ENCODE measurements at regions not wholly inside any gene's neighbourhood (a gene's known extent, or its start where the extent isn't known, plus 50 kb on each side); places are given as distances from the start of the nearest gene placed in this dataset.

GRCh38 chr4:42781315-42781714 lies 111.2 kb upstream of the GRXCR1 start:
- Histone ChIP-seq H3K9ac (ENCODE audit: low read depth, low read length, poor library complexity) (no peak overlapping the region), H2BK15ac (ENCODE audit: low read length) (no peak overlapping the region), H3K14ac (ENCODE audit: low read length) (no peak overlapping the region), H3K4me1 (ENCODE audit: control insufficient read depth in 2 of 2, insufficient read depth in 1 of 2, low read depth in 1 of 2, low read length in 2 of 2) (peaks cover 0 to 2% of the 10 kb centered on the region in 2 donors), H2AFZ (ENCODE audit: low read length) (no peak overlapping the region), H3K4me3 (ENCODE audit: low read length in 2 of 2) (no peak overlapping the region), H3K79me1 (ENCODE audit: low read depth, low read length) (no peaks in the 10 kb centered on the region), H3K36me3 (replicated peaks in 1 of 2; ENCODE audit: control insufficient read depth in 2 of 2, insufficient read depth in 2 of 2, low read length in 2 of 2) (no peaks in the 10 kb centered on the region), H2AK5ac (ENCODE audit: low read depth, low read length) (no peak overlapping the region), H3K27me3 (ENCODE audit: control insufficient read depth in 3 of 3, insufficient read depth in 3 of 3, low read depth in 1 of 3, low read length in 3 of 3) (no peaks in the 10 kb centered on the region), H3K23ac (ENCODE audit: low read depth, low read length, poor library complexity) (no peak overlapping the region), H3K18ac (ENCODE audit: low read length) (no peak overlapping the region), H3K4ac (ENCODE audit: low read length) (no peak overlapping the region), H2BK5ac (ENCODE audit: low read length) (no peak overlapping the region), H2BK12ac (ENCODE audit: low read length) (no peak overlapping the region), H4K8ac (ENCODE audit: low read depth, low read length) (no peak overlapping the region), H3K9me3 (replicated peaks in 1 of 2; ENCODE audit: control insufficient read depth in 2 of 2, insufficient read depth in 1 of 2, low read depth in 1 of 2, low read length in 2 of 2) (peaks cover 0 to 1% of the 10 kb centered on the region in 2 donors), H2BK120ac (ENCODE audit: low read depth, low read length) (no peak overlapping the region), H3K27ac (replicated peaks; ENCODE audit: low read length) (no peak overlapping the region), H4K91ac (ENCODE audit: low read depth, low read length, poor library complexity) (no peak overlapping the region), H3K4me2 (ENCODE audit: insufficient read depth, low read length, poor library complexity, severe bottlenecking) (no peak overlapping the region)
- DNase-seq (ENCODE audit: low spot score) = no peak
- no CpG with 5 or more reads among the region's 2 CpGs for WGBS, 2 donors (ENCODE audit: extremely low coverage in 2 of 2, insufficient read length in 2 of 2, insufficient replicate concordance in 1 of 2)

- no peak overlapping the region for H2BK5ac ChIP-seq (ENCODE audit: low read length)
- no peaks in the 10 kb centered on the region for H3K36me3 ChIP-seq (replicated peaks in 1 of 2; ENCODE audit: control insufficient read depth in 2 of 2, insufficient read depth in 2 of 2, low read length in 2 of 2)
- H4K8ac ChIP-seq (ENCODE audit: low read depth, low read length) = no peak overlapping the region
- no peak for DNase-seq (ENCODE audit: low spot score)
- no peak overlapping the region for H3K9ac ChIP-seq (ENCODE audit: low read depth, low read length, poor library complexity)
- H2AFZ ChIP-seq (ENCODE audit: low read length) = no peak overlapping the region
- no peak overlapping the region for H2BK120ac ChIP-seq (ENCODE audit: low read depth, low read length)
- WGBS, 2 donors (ENCODE audit: extremely low coverage in 2 of 2, insufficient read length in 2 of 2, insufficient replicate concordance in 1 of 2) = no CpG with 5 or more reads among the region's 6 CpGs
- H3K79me1 ChIP-seq (ENCODE audit: low read depth, low read length) = no peaks in the 10 kb centered on the region
- H3K23ac ChIP-seq (ENCODE audit: low read depth, low read length, poor library complexity) = no peak overlapping the region
- H4K91ac ChIP-seq (ENCODE audit: low read depth, low read length, poor library complexity) = no peak overlapping the region
- H3K27me3 ChIP-seq (ENCODE audit: control insufficient read depth in 3 of 3, insufficient read depth in 3 of 3, low read depth in 1 of 3, low read length in 3 of 3) = no peaks in the 10 kb centered on the region
- no peaks in the 10 kb centered on the region for H3K9me3 ChIP-seq (replicated peaks in 1 of 2; ENCODE audit: control insufficient read depth in 2 of 2, insufficient read depth in 1 of 2, low read depth in 1 of 2, low read length in 2 of 2)
- no peak overlapping the region for H2BK12ac ChIP-seq (ENCODE audit: low read length)
- H2AK5ac ChIP-seq (ENCODE audit: low read depth, low read length) = no peak overlapping the region
- H3K4me3 ChIP-seq (ENCODE audit: low read length in 2 of 2) = no peak overlapping the region
- H3K18ac ChIP-seq (ENCODE audit: low read length) = no peak overlapping the region
- no peak overlapping the region for H3K14ac ChIP-seq (ENCODE audit: low read length)
- no peak overlapping the region for H3K27ac ChIP-seq (replicated peaks; ENCODE audit: low read length)
- H2BK15ac ChIP-seq (ENCODE audit: low read length) = no peak overlapping the region
- H3K4me2 ChIP-seq (ENCODE audit: insufficient read depth, low read length, poor library complexity, severe bottlenecking) = no peak overlapping the region
- no peaks in the 10 kb centered on the region for H3K4me1 ChIP-seq (ENCODE audit: control insufficient read depth in 2 of 2, insufficient read depth in 1 of 2, low read depth in 1 of 2, low read length in 2 of 2)
- H3K4ac ChIP-seq (ENCODE audit: low read length) = no peak overlapping the region
These were observed 114.2 kb upstream of the GRXCR1 start for GRCh38 chr4:42778349-42778748.

- no peak for DNase-seq (ENCODE audit: low spot score)
- WGBS, 2 donors (ENCODE audit: extremely low coverage in 2 of 2, insufficient read length in 2 of 2, insufficient replicate concordance in 1 of 2) = no CpG with 5 or more reads among the region's 4 CpGs
- no peaks in the 10 kb centered on the region for H3K9me3 ChIP-seq (replicated peaks in 1 of 2; ENCODE audit: control insufficient read depth in 2 of 2, insufficient read depth in 1 of 2, low read depth in 1 of 2, low read length in 2 of 2)
- no peaks in the 10 kb centered on the region for H3K27me3 ChIP-seq (ENCODE audit: control insufficient read depth in 3 of 3, insufficient read depth in 3 of 3, low read depth in 1 of 3, low read length in 3 of 3)
- no peak overlapping the region for H2AFZ ChIP-seq (ENCODE audit: low read length)
- no peak overlapping the region for H4K8ac ChIP-seq (ENCODE audit: low read depth, low read length)
- no peak overlapping the region for H2BK12ac ChIP-seq (ENCODE audit: low read length)
- no peak overlapping the region for H2BK120ac ChIP-seq (ENCODE audit: low read depth, low read length)
- H3K4me2 ChIP-seq (ENCODE audit: insufficient read depth, low read length, poor library complexity, severe bottlenecking) = no peak overlapping the region
- no peak overlapping the region for H3K4ac ChIP-seq (ENCODE audit: low read length)
- no peak overlapping the region for H3K14ac ChIP-seq (ENCODE audit: low read length)
- no peaks in the 10 kb centered on the region for H3K36me3 ChIP-seq (replicated peaks in 1 of 2; ENCODE audit: control insufficient read depth in 2 of 2, insufficient read depth in 2 of 2, low read length in 2 of 2)
- no peak overlapping the region for H2AK5ac ChIP-seq (ENCODE audit: low read depth, low read length)
- no peak overlapping the region for H2BK5ac ChIP-seq (ENCODE audit: low read length)
- no peak overlapping the region for H3K27ac ChIP-seq (replicated peaks; ENCODE audit: low read length)
- no peaks in the 10 kb centered on the region for H3K4me1 ChIP-seq (ENCODE audit: control insufficient read depth in 2 of 2, insufficient read depth in 1 of 2, low read depth in 1 of 2, low read length in 2 of 2)
- H3K79me1 ChIP-seq (ENCODE audit: low read depth, low read length) = no peaks in the 10 kb centered on the region
- no peak overlapping the region for H3K18ac ChIP-seq (ENCODE audit: low read length)
- H4K91ac ChIP-seq (ENCODE audit: low read depth, low read length, poor library complexity) = no peak overlapping the region
- H3K9ac ChIP-seq (ENCODE audit: low read depth, low read length, poor library complexity) = no peak overlapping the region
- no peak overlapping the region for H3K4me3 ChIP-seq (ENCODE audit: low read length in 2 of 2)
- H2BK15ac ChIP-seq (ENCODE audit: low read length) = no peak overlapping the region
- H3K23ac ChIP-seq (ENCODE audit: low read depth, low read length, poor library complexity) = no peak overlapping the region
These were observed 111.3 kb upstream of the ATP8A1 start for GRCh38 chr4:42768125-42768748.

- Histone ChIP-seq H2AK5ac (ENCODE audit: low read depth, low read length) (no peak overlapping the region), H3K4ac (ENCODE audit: low read length) (no peak overlapping the region), H2AFZ (ENCODE audit: low read length) (no peak overlapping the region), H3K27ac (replicated peaks; ENCODE audit: low read length) (no peak overlapping the region), H3K27me3 (ENCODE audit: control insufficient read depth in 3 of 3, insufficient read depth in 3 of 3, low read depth in 1 of 3, low read length in 3 of 3) (no peaks in the 10 kb centered on the region), H3K4me2 (ENCODE audit: insufficient read depth, low read length, poor library complexity, severe bottlenecking) (no peak overlapping the region), H4K91ac (ENCODE audit: low read depth, low read length, poor library complexity) (no peak overlapping the region), H3K4me1 (ENCODE audit: control insufficient read depth in 2 of 2, insufficient read depth in 1 of 2, low read depth in 1 of 2, low read length in 2 of 2) (no peaks in the 10 kb centered on the region), H3K4me3 (ENCODE audit: low read length in 2 of 2) (no peak overlapping the region), H3K79me1 (ENCODE audit: low read depth, low read length) (no peaks in the 10 kb centered on the region), H3K36me3 (replicated peaks in 1 of 2; ENCODE audit: control insufficient read depth in 2 of 2, insufficient read depth in 2 of 2, low read length in 2 of 2) (no peaks in the 10 kb centered on the region), H2BK15ac (ENCODE audit: low read length) (no peak overlapping the region), H3K9me3 (replicated peaks in 1 of 2; ENCODE audit: control insufficient read depth in 2 of 2, insufficient read depth in 1 of 2, low read depth in 1 of 2, low read length in 2 of 2) (no peaks in the 10 kb centered on the region), H3K14ac (ENCODE audit: low read length) (no peak overlapping the region), H2BK5ac (ENCODE audit: low read length) (no peak overlapping the region), H2BK12ac (ENCODE audit: low read length) (no peak overlapping the region), H3K9ac (ENCODE audit: low read depth, low read length, poor library complexity) (no peak overlapping the region), H2BK120ac (ENCODE audit: low read depth, low read length) (no peak overlapping the region), H3K18ac (ENCODE audit: low read length) (no peak overlapping the region), H3K23ac (ENCODE audit: low read depth, low read length, poor library complexity) (no peak overlapping the region), H4K8ac (ENCODE audit: low read depth, low read length) (no peak overlapping the region)
- no CpG with 5 or more reads among the region's 9 CpGs for WGBS, 2 donors (ENCODE audit: extremely low coverage in 2 of 2, insufficient read length in 2 of 2, insufficient replicate concordance in 1 of 2)
- no peak for DNase-seq (ENCODE audit: low spot score)
These were observed 110.8 kb upstream of the ATP8A1 start for GRCh38 chr4:42767669-42768068.
